GM23338 (cell line): ENCODE measurements at regions not wholly inside any gene's neighbourhood (a gene's known extent, or its start where the extent isn't known, plus 50 kb on each side); places are given as distances from the start of the nearest gene placed in this dataset.

Experiments used
- ATAC-seq: fragments of 200-7000 bp; cut with Tn5 transposase; 3 replicates; pipeline ENCODE4 v1.9.1; 2020
- DNase-seq: peaks from one replicate; pipeline ENCODE4 v3.0.0-alpha.2; 2015; ENCODE audit warnings: low spot score
- H2AFZ ChIP-seq: fragments of 200-600 bp; sonication (generic); 2 replicates; pipeline ENCODE4 v1.8.0; 2016; ENCODE audit warnings: antibody characterized with exemption, mild to moderate bottlenecking, moderate library complexity
- H3F3A ChIP-seq: fragments of 200-600 bp; sonication (generic); replicated peaks from 2 replicates; pipeline ENCODE4 v1.8.0; 2017; ENCODE audit warnings: antibody characterized with exemption, mixed run types, low read depth
- H3K27ac ChIP-seq: fragments of 200-600 bp; sonication (generic); 2 replicates; pipeline ENCODE4 v1.6.1; 2016; ENCODE audit warnings: low read depth
- H3K27me3 ChIP-seq: fragments of 200-600 bp; sonication (generic); 2 replicates; pipeline ENCODE4 v1.8.0; 2016; ENCODE audit warnings: mild to moderate bottlenecking, mixed run types, moderate library complexity; ENCODE audit not compliant: insufficient read depth
- H3K36me3 ChIP-seq: fragments of 200-600 bp; sonication (generic); 2 replicates; pipeline ENCODE4 v1.8.0; 2016; ENCODE audit warnings: mild to moderate bottlenecking; ENCODE audit not compliant: insufficient read depth
- H3K4me1 ChIP-seq: fragments of 200-600 bp; sonication (generic); 2 replicates; pipeline ENCODE4 v1.8.0; 2016; ENCODE audit warnings: mild to moderate bottlenecking, moderate library complexity; ENCODE audit not compliant: insufficient read depth
- H3K4me2 ChIP-seq: fragments of 200-600 bp; sonication (generic); 2 replicates; pipeline ENCODE4 v1.7.1; 2017; ENCODE audit warnings: mixed run types
- H3K4me3 ChIP-seq: fragments of 200-600 bp; sonication (generic); 2 replicates; pipeline ENCODE4 v1.6.1; 2016; ENCODE audit warnings: mixed run types
- H3K79me2 ChIP-seq: fragments of 200-600 bp; sonication (generic); replicated peaks from 2 replicates; pipeline ENCODE4 v1.8.0; 2017; ENCODE audit warnings: mild to moderate bottlenecking; ENCODE audit not compliant: insufficient read depth
- H3K9me2 ChIP-seq: fragments of 200-600 bp; sonication (generic); 2 replicates; pipeline ENCODE4 v1.8.0; 2017; ENCODE audit not compliant: insufficient read depth
- H4K20me1 ChIP-seq: fragments of 200-600 bp; sonication (generic); replicated peaks from 2 replicates; pipeline ENCODE4 v1.8.0; 2017; ENCODE audit warnings: mild to moderate bottlenecking; ENCODE audit not compliant: insufficient read depth
- H3K27ac Mint-ChIP-seq: 2 replicates; pipeline ENCODE4 v1.8.0; 2020; ENCODE audit warnings: inconsistent platforms, mild to moderate bottlenecking, moderate library complexity, mixed read lengths
- H3K27me3 Mint-ChIP-seq: 3 replicates; pipeline ENCODE4 v1.8.0; 2022; ENCODE audit warnings: low read depth, mild to moderate bottlenecking, moderate library complexity, mixed read lengths, inconsistent platforms; ENCODE audit not compliant: insufficient read depth, poor library complexity
- H3K36me3 Mint-ChIP-seq: 3 replicates; pipeline ENCODE4 v1.8.0; 2021; ENCODE audit warnings: low read depth, mild to moderate bottlenecking, inconsistent platforms, moderate library complexity, mixed read lengths
- H3K4me1 Mint-ChIP-seq: 3 replicates; pipeline ENCODE4 v1.8.0; 2020; ENCODE audit warnings: mild to moderate bottlenecking, inconsistent platforms, mixed read lengths
- H3K4me3 Mint-ChIP-seq: 3 replicates; pipeline ENCODE4 v1.8.0; 2021; ENCODE audit warnings: moderate library complexity, mild to moderate bottlenecking, inconsistent platforms, mixed read lengths
- H3K9me3 Mint-ChIP-seq: 3 replicates; pipeline ENCODE4 v1.8.0; 2020; ENCODE audit warnings: moderate library complexity, mild to moderate bottlenecking, inconsistent platforms, mixed read lengths
- CREB1 ChIP-seq: fragments of 250-450 bp; sonication (Bioruptor Pico); IDR thresholded peaks from 2 replicates; pipeline ENCODE4 v1.5.0; 2020; ENCODE audit warnings: low read depth, mild to moderate bottlenecking, moderate library complexity
- EZH2 ChIP-seq: fragments of 200-600 bp; sonication (generic); IDR thresholded peaks from one replicate; pipeline ENCODE4 v1.8.0; 2017; ENCODE audit warnings: antibody characterized with exemption, mild to moderate bottlenecking, low read depth; ENCODE audit not compliant: unreplicated experiment
- EZH2phosphoT487 ChIP-seq: fragments of 200-600 bp; sonication (generic); IDR thresholded peaks from one replicate; pipeline ENCODE4 v1.8.1; 2018; ENCODE audit warnings: antibody characterized with exemption; ENCODE audit not compliant: unreplicated experiment
- JUNB ChIP-seq: IDR thresholded peaks from one replicate; pipeline ENCODE4 v1.6.1; 2016; ENCODE audit warnings: antibody characterized with exemption; ENCODE audit not compliant: unreplicated experiment
- POLR2AphosphoS5 ChIP-seq: IDR thresholded peaks from 2 replicates; pipeline ENCODE4 v1.6.1; 2016; ENCODE audit warnings: antibody characterized with exemption, low read depth
- REST ChIP-seq: IDR thresholded peaks from one replicate; pipeline ENCODE4 v1.6.1; 2018; ENCODE audit warnings: antibody characterized with exemption; ENCODE audit not compliant: unreplicated experiment
- STAT1 ChIP-seq: IDR thresholded peaks from one replicate; pipeline ENCODE4 v1.6.1; 2016; ENCODE audit warnings: antibody characterized with exemption; ENCODE audit not compliant: unreplicated experiment
- ZNF114 ChIP-seq: fragments of 250-450 bp; sonication (Bioruptor Pico); IDR thresholded peaks from 2 replicates; pipeline ENCODE4 v1.5.0; 2020; ENCODE audit warnings: mild to moderate bottlenecking, moderate library complexity
- ZNF331 ChIP-seq: fragments of 250-450 bp; sonication (Bioruptor Pico); IDR thresholded peaks from 2 replicates; pipeline ENCODE4 v1.5.0; 2020; ENCODE audit warnings: low read depth, mild to moderate bottlenecking, moderate library complexity
- TF ChIP-seq, protein P1 (sequence below): IDR thresholded peaks from 2 replicates; pipeline ENCODE4 v1.6.1; 2016; ENCODE audit warnings: antibody characterized with exemption
- TF ChIP-seq, protein P2 (sequence below), 2 experiments: fragments of 200-600 bp in 1 of 2; sonication (generic) in 1 of 2; conservative IDR thresholded peaks; 2 replicates each; pipeline versions ENCODE4 v1.5.1 to v1.6.1; 2016 to 2017; ENCODE audit warnings: antibody characterized with exemption in 2 of 2, low read depth in 2 of 2, mild to moderate bottlenecking in 2 of 2, moderate library complexity in 1 of 2

DNA sequence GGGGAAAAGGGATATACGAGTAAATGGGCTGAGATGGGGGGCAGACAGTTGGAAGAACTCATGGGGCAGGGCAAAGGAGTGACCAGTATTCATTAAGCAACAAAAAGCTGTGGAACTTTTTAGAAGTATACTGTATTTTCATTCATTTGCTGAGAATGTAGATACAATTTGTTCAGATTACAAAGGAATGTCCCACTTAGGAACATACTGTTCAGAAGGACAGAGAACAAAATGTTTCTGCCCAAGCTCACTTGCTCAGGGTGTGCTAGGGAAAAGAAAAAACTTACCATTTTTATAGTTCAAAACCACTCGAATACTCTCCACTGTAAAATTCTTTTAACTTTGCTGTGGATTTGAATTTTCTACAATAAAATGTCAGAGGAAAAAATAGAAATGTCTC, 135.2 kb upstream of the AFF2 start:
- no peaks in the 10 kb centered on the region for H3K79me2 ChIP-seq
- no peak for TF ChIP-seq ZNF331 (CRISPR knock-in tag)
- TF ChIP-seq ZNF114 (CRISPR knock-in tag) = no peak
- no peak overlapping the region for H3K4me3 ChIP-seq
- no peak overlapping the region for H3K27ac Mint-ChIP-seq
- H3K4me1 ChIP-seq = no peaks in the 10 kb centered on the region
- no peaks in the 10 kb centered on the region for H3K9me3 Mint-ChIP-seq
- H3K4me3 Mint-ChIP-seq = no peak overlapping the region
- H3K27ac ChIP-seq = no peak overlapping the region
- no peaks in the 10 kb centered on the region for H3K27me3 Mint-ChIP-seq
- H3F3A ChIP-seq = no peaks in the 10 kb centered on the region
- H3K9me2 ChIP-seq = no peaks in the 10 kb centered on the region
- no peaks in the 10 kb centered on the region for H4K20me1 ChIP-seq
- ATAC-seq (no peak), DNase-seq (no peak)
- no peaks in the 10 kb centered on the region for H3K27me3 ChIP-seq
- H3K36me3 ChIP-seq = no peaks in the 10 kb centered on the region
- H3K36me3 Mint-ChIP-seq = no peaks in the 10 kb centered on the region
- no peak overlapping the region for H2AFZ ChIP-seq
- H3K4me2 ChIP-seq = no peak overlapping the region
- peaks cover 4% of the 10 kb centered on the region; the same call in 2 of the 3 replicates for H3K4me1 Mint-ChIP-seq

- Mint-ChIP-seq H3K4me3 (no peak overlapping the region), H3K27ac (no peak overlapping the region), H3K4me1 (peaks cover 3% of the 10 kb centered on the region; the same call in 2 of the 3 replicates), H3K27me3 (no peaks in the 10 kb centered on the region), H3K36me3 (peaks cover 3% of the 10 kb centered on the region; the same call in 1 of the 3 replicates), H3K9me3 (peaks cover 10% of the 10 kb centered on the region; the same call in 2 of the 3 replicates)
- TF ChIP-seq, protein P1, sequence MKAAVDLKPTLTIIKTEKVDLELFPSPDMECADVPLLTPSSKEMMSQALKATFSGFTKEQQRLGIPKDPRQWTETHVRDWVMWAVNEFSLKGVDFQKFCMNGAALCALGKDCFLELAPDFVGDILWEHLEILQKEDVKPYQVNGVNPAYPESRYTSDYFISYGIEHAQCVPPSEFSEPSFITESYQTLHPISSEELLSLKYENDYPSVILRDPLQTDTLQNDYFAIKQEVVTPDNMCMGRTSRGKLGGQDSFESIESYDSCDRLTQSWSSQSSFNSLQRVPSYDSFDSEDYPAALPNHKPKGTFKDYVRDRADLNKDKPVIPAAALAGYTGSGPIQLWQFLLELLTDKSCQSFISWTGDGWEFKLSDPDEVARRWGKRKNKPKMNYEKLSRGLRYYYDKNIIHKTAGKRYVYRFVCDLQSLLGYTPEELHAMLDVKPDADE = no peak
- Histone ChIP-seq H3K4me3 (no peak overlapping the region), H3K27ac (no peak overlapping the region), H3K4me1 (no peaks in the 10 kb centered on the region), H3K9me2 (no peaks in the 10 kb centered on the region), H3F3A (no peaks in the 10 kb centered on the region), H3K4me2 (no peak overlapping the region), H3K79me2 (no peaks in the 10 kb centered on the region), H3K36me3 (no peaks in the 10 kb centered on the region), H4K20me1 (no peaks in the 10 kb centered on the region), H3K27me3 (no peaks in the 10 kb centered on the region), H2AFZ (no peak overlapping the region)
- no peak for DNase-seq
- ATAC-seq = no peak
Observed at GRCh38 chrX:148371291-148371690, 129.1 kb upstream of the AFF2 start.

GRCh38 chrX:148372925-148373324, 127.5 kb upstream of the AFF2 start:
- ATAC-seq (no peak), DNase-seq (no peak)
- Histone ChIP-seq H3F3A (no peaks in the 10 kb centered on the region), H3K36me3 (no peaks in the 10 kb centered on the region), H3K79me2 (no peaks in the 10 kb centered on the region), H3K27ac (no peak overlapping the region), H3K9me2 (no peaks in the 10 kb centered on the region), H3K4me2 (no peak overlapping the region), H4K20me1 (no peaks in the 10 kb centered on the region), H2AFZ (no peak overlapping the region), H3K27me3 (no peaks in the 10 kb centered on the region), H3K4me1 (no peaks in the 10 kb centered on the region), H3K4me3 (no peak overlapping the region)
- H3K9me3 Mint-ChIP-seq = peaks cover 13% of the 10 kb centered on the region; the same call in 2 of the 3 replicates
- H3K4me3 Mint-ChIP-seq = no peak overlapping the region
- H3K27me3 Mint-ChIP-seq = no peaks in the 10 kb centered on the region
- H3K36me3 Mint-ChIP-seq = peaks cover 3% of the 10 kb centered on the region; the same call in 1 of the 3 replicates
- H3K27ac Mint-ChIP-seq = no peak overlapping the region
- H3K4me1 Mint-ChIP-seq = no peaks in the 10 kb centered on the region
- TF ChIP-seq POLR2AphosphoS5 = no peak
- TF ChIP-seq, protein P1 = no peak
- TF ChIP-seq, protein P2, sequence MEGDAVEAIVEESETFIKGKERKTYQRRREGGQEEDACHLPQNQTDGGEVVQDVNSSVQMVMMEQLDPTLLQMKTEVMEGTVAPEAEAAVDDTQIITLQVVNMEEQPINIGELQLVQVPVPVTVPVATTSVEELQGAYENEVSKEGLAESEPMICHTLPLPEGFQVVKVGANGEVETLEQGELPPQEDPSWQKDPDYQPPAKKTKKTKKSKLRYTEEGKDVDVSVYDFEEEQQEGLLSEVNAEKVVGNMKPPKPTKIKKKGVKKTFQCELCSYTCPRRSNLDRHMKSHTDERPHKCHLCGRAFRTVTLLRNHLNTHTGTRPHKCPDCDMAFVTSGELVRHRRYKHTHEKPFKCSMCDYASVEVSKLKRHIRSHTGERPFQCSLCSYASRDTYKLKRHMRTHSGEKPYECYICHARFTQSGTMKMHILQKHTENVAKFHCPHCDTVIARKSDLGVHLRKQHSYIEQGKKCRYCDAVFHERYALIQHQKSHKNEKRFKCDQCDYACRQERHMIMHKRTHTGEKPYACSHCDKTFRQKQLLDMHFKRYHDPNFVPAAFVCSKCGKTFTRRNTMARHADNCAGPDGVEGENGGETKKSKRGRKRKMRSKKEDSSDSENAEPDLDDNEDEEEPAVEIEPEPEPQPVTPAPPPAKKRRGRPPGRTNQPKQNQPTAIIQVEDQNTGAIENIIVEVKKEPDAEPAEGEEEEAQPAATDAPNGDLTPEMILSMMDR (conservative IDR thresholded peaks at IDR 0.05; ENCODE audit: low read depth in 2 of 2) = no peak
- no peak for TF ChIP-seq JUNB
- no peak for TF ChIP-seq CREB1
- no peak for TF ChIP-seq ZNF331 (CRISPR knock-in tag)
- TF ChIP-seq EZH2phosphoT487 = no peak
- TF ChIP-seq EZH2 = no peak
- TF ChIP-seq ZNF114 (CRISPR knock-in tag) = no peak
- TF ChIP-seq STAT1 = no peak
- TF ChIP-seq REST = no peak
